Effector CD4-positive, alpha-beta T cell (primary cell): ENCODE measurements at regions not wholly inside any gene's neighbourhood (a gene's known extent, or its start where the extent isn't known, plus 50 kb on each side); places are given as distances from the start of the nearest gene placed in this dataset.
"Not testable (repeated sequence)": the region's sequence is repeated elsewhere in the genome, so short reads cannot be mapped to it uniquely, and the experiment has no call there.

ENCODE experiments used
- DNase-seq: peaks from one replicate; pipeline ENCODE4 v3.0.0-alpha.2; 2020

DNA sequence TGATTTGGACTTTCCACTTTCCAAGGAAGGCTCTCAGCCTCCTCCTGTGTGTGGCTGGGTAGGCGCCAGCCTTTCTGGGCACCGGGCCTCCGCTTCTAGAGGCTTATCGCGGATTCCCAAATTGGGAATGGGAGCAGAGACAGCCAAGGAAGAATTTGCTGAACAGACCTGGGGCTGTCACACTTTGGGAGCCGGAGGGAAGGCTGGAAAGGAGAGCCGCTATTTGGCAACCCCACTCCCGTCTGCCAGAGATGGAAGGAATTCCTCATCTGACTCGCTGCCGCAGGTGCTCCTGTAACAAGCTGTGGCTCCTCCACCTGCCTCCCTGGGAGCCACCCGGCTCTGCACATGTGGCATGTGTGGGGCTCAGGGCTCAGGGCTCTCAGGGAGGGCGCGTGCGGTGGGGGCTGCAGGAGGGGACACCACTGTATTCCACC, 50.8 kb upstream of the ECHDC3 start:
- DNase-seq: no peak

DNA sequence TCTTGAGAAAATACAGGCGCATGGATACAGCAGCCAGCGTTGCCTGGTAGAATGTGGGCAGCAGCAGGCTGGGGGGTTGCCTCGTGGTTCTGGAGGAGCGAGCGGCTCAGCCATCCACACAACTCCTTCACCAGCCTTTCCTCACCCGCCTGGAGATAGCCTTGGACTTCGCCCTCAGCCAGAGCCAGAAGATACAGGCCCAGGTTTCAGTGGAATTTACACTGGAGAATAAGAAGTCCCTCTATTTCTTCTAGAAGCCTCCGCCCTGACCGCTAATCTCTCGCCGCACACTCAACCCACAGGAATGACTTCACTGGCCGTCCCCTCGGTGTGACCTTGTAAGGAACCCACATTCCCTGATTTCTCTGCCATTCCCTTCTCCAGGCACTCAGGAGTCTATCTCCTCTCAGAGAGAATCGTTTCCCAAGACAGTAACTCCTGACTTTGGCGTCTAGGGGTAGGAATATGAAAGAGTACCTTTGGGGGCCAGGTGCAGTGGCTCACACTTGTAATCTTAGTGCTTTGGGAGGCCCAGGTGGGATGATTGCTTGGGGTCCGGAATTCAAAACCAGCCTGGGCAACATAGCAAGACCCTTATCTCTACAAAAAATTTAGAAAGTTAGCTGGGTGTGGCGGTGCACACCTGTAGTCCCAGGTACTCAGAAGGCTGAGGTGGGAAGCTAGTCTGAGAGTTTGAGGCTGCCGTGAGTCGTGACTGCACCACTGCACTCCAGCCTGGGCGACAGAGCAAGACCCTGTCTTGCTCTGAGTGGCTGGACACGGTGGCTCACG, 52.0 kb upstream of the ECHDC3 start:
- no peak for DNase-seq

DNA sequence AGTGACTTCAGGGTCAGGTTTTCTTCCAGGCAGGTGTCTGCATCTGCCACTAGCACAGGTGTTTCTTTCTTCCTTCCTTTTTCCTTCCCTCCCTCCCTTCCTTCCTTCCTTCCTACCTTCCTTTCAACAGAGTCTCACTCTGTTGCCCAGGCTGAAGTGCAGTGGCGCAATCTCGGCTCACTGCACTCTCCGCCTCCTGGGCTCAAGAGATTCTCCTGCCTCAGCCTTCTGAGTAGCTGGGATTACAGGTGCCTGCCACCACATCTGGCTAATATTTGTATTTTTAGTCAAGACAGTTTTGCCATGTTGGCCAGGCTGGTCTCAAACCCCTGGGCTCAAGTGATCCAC, 53.8 kb upstream of the ECHDC3 start:
- DNase-seq: not testable (repeated sequence)

DNA sequence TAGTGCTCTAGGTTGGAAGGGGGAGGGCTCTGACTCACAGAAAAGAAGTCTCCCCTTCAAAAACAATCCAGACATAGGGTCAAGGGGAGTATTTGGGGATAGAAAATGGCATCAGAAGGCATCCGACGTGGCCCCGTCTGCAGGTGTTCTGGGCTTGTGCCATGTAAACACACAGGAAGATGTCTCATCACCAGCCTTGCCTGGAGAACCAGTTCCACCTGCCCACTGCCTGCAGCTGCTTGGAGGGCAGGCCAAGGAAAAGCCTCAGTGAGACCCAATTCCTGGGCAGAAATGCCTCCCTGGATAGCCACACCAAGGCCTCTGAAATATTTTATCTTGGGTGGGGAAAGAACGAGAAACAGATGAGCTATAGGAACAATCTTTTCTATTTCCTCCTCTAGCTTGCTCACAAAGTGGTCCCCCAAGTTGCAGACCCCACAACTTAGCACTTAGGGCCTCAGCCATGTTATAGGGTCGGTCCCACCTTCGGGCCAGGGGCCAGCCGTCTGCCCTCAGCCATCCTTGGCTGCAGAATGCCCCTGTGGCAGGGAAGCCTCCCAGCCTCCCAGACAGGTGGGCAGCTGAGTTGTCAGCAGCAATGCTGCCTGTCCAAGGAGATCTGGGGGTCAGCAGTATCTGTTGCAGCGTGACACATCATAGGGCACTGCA, 54.3 kb upstream of the ECHDC3 start:
- no peak for DNase-seq

DNA sequence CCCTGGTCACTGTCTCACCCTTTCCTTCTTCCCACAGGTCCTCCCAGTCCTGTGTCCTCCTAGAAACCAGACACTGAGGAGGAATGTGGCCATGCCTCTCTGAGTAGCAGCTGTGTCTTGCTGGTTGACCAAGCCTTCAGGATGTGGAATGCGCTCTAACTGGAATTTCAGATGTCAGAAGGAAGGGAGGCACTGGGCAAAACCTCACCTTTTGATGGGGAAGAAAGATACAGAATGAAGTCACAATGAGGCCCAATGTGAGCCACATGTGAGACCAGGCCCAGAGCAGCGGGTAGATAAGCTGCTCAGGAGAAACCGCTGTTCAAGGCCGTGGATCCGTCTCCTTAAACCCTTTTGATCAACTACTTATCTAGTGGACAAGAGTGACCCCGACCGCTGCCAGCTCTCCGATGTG, 54.8 kb upstream of the ECHDC3 start:
- DNase-seq: no peak

DNA sequence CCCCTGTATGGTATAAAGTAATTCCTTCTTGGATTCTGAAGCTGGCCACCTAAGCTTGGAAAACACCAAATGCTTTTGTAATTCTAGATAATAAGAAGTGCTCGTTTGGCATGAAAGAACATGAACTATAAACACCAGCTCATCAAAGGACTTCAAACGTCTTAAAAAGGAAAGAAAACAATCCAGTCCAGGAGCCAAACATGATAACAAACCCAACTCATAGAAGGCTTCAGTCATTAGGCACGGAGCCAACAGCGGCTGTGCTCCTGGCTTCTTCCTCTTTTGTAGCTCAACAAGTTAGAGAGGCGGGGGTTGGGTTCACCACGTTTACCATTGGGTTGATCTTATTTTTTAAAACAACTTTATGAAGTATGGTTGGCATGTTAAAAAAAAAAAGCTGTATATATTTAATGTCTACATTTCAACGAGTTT, 56.4 kb upstream of the ECHDC3 start:
- DNase-seq: peak; percentile 14

GRCh38 chr10:11684717-11685645, 57.2 kb upstream of the ECHDC3 start:
- DNase-seq: peak; percentile 23

DNA sequence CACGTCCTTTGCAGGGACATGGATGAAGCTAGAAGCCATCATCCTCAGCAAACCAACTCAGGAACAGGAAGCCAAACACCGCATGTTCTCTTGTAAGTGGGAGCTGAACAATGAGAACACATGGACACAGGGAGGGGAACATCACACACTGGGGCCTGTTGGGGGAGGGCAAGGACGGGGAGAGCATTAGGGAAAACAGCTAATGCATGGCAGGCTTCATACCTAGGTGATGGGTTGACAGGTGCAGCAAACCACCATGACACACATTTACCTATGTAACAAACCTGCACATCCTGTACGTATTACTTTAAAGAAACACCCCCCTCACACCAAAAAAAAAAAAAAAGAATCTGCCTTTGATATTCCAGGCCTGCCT, 57.9 kb upstream of the ECHDC3 start:
- DNase-seq: not testable (repeated sequence)

DNA sequence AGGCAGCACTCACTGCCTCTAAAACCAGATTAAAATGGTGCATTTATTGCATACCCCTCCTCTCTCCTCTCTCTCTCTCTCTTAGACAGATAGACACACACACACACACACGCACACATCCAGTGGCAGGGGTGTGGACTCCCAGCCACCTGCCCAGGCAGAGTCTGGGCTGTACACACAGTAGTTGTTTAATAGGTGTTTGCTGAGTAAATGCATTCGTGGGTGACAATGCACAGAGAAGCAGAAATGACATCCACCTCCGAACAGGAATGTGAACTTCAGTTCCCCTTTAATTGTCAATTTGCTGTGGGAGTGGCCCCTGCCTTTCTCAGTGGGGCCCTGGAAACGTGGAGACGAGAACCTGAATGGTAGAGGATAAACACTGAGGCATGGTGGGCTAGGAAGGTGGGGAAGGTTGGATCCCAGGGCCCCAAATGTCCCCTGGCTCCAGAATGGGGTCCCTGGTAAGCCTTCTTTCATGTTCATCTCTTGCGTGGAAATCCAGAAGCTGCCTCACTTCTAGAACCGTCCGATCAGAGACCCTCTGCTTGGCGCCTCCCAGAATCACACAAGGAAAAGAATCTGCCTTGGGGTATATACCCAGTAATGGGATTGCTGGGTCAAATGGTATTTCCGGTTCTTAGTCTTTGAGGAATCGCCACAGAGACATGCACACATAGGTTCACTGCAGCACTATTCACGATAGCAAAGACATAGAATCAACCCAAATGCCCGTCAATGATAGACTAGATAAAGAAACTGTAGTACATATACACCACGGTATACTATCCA, 58.5 kb upstream of the ECHDC3 start:
- no peak for DNase-seq

GRCh38 chr10:11682851-11683250, 59.3 kb upstream of the ECHDC3 start:
- no peak for DNase-seq

DNA sequence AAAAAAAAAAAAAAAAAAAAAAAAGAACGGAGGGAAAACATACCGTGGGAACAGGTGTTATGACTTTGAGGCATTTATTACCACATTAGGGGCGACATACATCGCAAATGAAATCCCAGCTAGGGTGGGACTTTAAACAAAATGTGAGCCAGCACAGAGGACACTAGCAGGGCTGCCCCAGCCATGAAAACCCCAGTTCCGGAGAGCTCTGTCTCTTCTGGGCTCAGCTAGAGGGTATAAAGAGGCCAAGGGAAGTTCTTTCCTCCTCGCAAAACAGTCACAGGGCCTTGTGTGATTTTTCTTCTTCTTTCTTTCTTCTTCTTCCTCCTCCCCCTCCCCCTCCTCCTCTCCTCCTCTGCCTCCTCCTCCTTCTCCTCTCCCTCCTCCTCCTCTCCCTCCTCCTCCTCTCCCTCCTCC, 59.9 kb upstream of the ECHDC3 start:
- no peak for DNase-seq

DNA sequence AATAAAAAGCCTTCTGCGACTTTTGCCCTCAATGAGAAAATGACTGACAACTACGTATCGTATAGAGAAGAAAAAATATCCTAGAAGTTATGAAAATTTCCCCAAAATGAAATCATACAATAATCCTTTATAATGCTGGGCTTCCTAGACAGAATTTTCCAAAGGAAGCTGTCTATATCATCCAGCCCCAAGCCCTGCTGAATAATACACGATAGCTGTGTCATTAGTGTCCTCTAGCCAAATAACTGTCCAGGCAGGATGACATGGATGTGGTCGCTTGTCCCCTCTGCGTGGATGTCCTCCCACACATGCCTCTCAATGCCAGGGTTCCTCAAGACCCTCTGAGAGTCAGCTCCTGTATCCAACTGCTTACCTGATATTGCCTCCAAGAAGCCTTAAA, 61.7 kb upstream of the ECHDC3 start:
- DNase-seq: no peak

- no peak for DNase-seq
Measured at GRCh38 chr10:11679946-11680345, 62.2 kb upstream of the ECHDC3 start.

DNA sequence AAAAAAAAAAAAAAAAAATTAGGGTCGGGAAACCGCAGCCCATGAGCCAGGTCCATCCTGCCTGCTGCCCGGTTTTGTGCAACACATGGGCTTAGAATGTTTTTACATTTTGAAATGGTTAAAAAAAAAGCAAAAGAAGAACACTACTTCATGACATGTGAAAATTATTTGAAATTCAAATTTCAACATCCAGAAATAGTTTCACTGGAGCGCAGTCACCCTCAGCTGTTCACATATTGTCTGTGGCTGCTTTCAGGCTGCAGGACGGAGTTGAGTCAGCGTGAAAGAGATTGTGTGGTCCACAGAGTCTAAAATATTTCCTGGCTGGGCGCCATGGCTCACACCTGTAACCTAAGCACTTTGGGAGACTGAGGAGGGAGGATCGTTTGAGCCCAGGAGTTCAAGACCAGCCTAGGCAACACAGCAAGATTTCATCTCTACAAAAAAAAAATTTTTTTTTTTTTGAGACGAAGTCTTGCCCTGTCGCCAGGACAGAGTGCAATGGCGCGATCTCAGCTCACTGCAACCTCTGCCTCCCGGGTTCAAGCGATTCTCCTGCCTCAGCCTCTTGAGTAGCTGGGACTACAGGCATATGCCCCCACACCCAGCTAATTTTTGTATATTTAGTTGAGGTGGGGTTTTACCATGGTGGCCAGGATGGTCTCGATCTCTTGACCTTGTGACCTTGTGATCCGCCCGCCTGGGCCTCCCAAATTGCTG, 63.9 kb upstream of the ECHDC3 start:
- DNase-seq: no peak

- no peak for DNase-seq
Measured at GRCh38 chr10:11677480-11677879, 64.7 kb upstream of the ECHDC3 start.

GRCh38 chr10:11673346-11674280, 62.2 kb upstream of the USP6NL start:
- DNase-seq: no peak

DNA sequence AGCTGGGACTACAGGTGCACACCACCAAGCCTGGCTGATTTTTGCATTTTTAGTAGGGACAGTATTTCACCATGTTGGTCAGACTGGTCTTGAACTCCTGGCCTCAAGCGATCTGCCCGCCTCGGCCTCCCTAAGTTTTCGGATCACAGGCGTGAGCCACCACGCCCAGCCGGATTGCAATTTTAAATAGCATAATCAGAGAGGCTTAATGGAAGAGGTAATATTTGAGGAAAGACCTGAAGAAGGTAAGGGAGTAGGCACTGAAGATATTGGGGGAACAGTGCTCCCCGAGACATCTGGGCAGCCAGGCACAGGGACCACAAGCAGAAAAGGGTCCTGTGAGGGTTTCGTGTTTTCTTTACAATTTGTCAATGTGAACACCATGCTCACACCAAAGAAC, 61.4 kb upstream of the USP6NL start:
- no peak for DNase-seq

DNA sequence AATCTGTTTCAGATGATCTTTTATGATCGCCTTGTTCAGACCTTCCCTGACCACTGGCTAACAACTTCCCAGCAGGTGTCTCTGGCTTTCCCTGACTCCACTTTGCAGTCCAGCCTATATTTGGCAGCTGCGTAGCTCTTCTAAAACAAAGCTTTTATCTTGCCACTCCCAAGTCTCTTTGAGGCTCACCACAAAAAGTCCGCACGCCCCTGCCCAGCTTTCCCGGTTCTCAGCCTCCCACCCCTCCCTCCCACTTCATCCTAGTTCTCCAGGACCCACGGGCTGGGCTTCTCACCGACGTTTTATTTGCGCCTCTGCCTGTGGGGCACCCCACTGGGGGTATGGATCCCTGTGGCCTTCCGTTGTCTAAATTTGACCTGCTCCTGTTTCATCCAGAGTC, 58.9 kb upstream of the USP6NL start:
- DNase-seq: no peak

GRCh38 chr10:11668847-11669610, 57.6 kb upstream of the USP6NL start:
- no peak for DNase-seq

- no peak for DNase-seq
Measured at GRCh38 chr10:11667756-11668155, 56.3 kb upstream of the USP6NL start.
